ENCODE measurements at regions not wholly inside any gene's neighbourhood (a gene's known extent, or its start where the extent isn't known, plus 50 kb on each side); places are given as distances from the start of the nearest gene placed in this dataset.

- no peak for TF ChIP-seq EZH2 (IDR thresholded peaks at IDR 0.05; ENCODE audit: low read length, missing control alignments)
- no peak for TF ChIP-seq CTCF (conservative IDR thresholded peaks at IDR 0.05 in 1 of 2, IDR thresholded peaks at IDR 0.05 in 1 of 2; ENCODE audit: low read depth in 1 of 2, low read length in 2 of 2)
- DNase-seq (ENCODE audit: low read depth in 2 of 2): no peak
- Histone ChIP-seq H4K20me1 (ENCODE audit: control insufficient read depth, extremely low read depth, insufficient read depth, low read length) (no peaks in the 10 kb centered on the region), H3K27ac (ENCODE audit: insufficient read depth, low read length) (no peak overlapping the region), H3K9ac (ENCODE audit: insufficient read depth, low read length) (no peak overlapping the region), H3K9me3 (ENCODE audit: control insufficient read depth, insufficient read depth, low read depth, low read length) (no peaks in the 10 kb centered on the region), H3K4me3 (replicated peaks in 1 of 4; ENCODE audit: control extremely low read depth in 1 of 4, insufficient read depth in 1 of 4, low read depth in 3 of 4, low read length in 4 of 4) (no peak overlapping the region), H3K4me1 (ENCODE audit: control insufficient read depth, extremely low read depth, insufficient read depth, low read length) (no peaks in the 10 kb centered on the region), H3K27me3 (ENCODE audit: control insufficient read depth, insufficient read depth, low read length) (no peaks in the 10 kb centered on the region), H3K79me2 (ENCODE audit: control insufficient read depth, insufficient read depth, low read length) (no peaks in the 10 kb centered on the region), H3K4me2 (ENCODE audit: extremely low read depth, insufficient read depth, low read length) (no peak overlapping the region), H2AFZ (ENCODE audit: low read length) (no peak overlapping the region), H3K36me3 (ENCODE audit: control insufficient read depth, insufficient read depth, low read length) (no peaks in the 10 kb centered on the region)
Measured at GRCh38 chr2:142332196-142332595, 201.4 kb upstream of the LRP1B start.

GRCh38 chr2:142330458-142330857, 199.6 kb upstream of the LRP1B start:
- Histone ChIP-seq H2AFZ (ENCODE audit: low read length) (no peak overlapping the region), H3K4me2 (ENCODE audit: extremely low read depth, insufficient read depth, low read length) (no peak overlapping the region), H4K20me1 (ENCODE audit: control insufficient read depth, extremely low read depth, insufficient read depth, low read length) (no peaks in the 10 kb centered on the region), H3K36me3 (ENCODE audit: control insufficient read depth, insufficient read depth, low read length) (no peaks in the 10 kb centered on the region), H3K27me3 (ENCODE audit: control insufficient read depth, insufficient read depth, low read length) (no peaks in the 10 kb centered on the region), H3K4me1 (ENCODE audit: control insufficient read depth, extremely low read depth, insufficient read depth, low read length) (no peaks in the 10 kb centered on the region), H3K9me3 (ENCODE audit: control insufficient read depth, insufficient read depth, low read depth, low read length) (no peaks in the 10 kb centered on the region), H3K9ac (ENCODE audit: insufficient read depth, low read length) (no peak overlapping the region), H3K4me3 (replicated peaks in 1 of 4; ENCODE audit: control extremely low read depth in 1 of 4, insufficient read depth in 1 of 4, low read depth in 3 of 4, low read length in 4 of 4) (no peak overlapping the region), H3K27ac (ENCODE audit: insufficient read depth, low read length) (no peak overlapping the region), H3K79me2 (ENCODE audit: control insufficient read depth, insufficient read depth, low read length) (no peaks in the 10 kb centered on the region)
- TF ChIP-seq CTCF (conservative IDR thresholded peaks at IDR 0.05 in 1 of 2, IDR thresholded peaks at IDR 0.05 in 1 of 2; ENCODE audit: low read depth in 1 of 2, low read length in 2 of 2) (no peak), EZH2 (IDR thresholded peaks at IDR 0.05; ENCODE audit: low read length, missing control alignments) (no peak)
- no peak for DNase-seq (ENCODE audit: low read depth in 2 of 2)

- no peak overlapping the region for H3K4me2 ChIP-seq (ENCODE audit: extremely low read depth, insufficient read depth, low read length)
- H3K27me3 ChIP-seq (ENCODE audit: control insufficient read depth, insufficient read depth, low read length): no peaks in the 10 kb centered on the region
- H3K4me3 ChIP-seq (replicated peaks in 1 of 4; ENCODE audit: control extremely low read depth in 1 of 4, insufficient read depth in 1 of 4, low read depth in 3 of 4, low read length in 4 of 4): no peak overlapping the region
- DNase-seq (ENCODE audit: low read depth in 2 of 2): no peak
- H4K20me1 ChIP-seq (ENCODE audit: control insufficient read depth, extremely low read depth, insufficient read depth, low read length): no peaks in the 10 kb centered on the region
- H3K9ac ChIP-seq (ENCODE audit: insufficient read depth, low read length): no peak overlapping the region
- no peak for TF ChIP-seq EZH2 (IDR thresholded peaks at IDR 0.05; ENCODE audit: low read length, missing control alignments)
- TF ChIP-seq CTCF (conservative IDR thresholded peaks at IDR 0.05 in 1 of 2, IDR thresholded peaks at IDR 0.05 in 1 of 2; ENCODE audit: low read depth in 1 of 2, low read length in 2 of 2): no peak
- H3K79me2 ChIP-seq (ENCODE audit: control insufficient read depth, insufficient read depth, low read length): no peaks in the 10 kb centered on the region
- H3K27ac ChIP-seq (ENCODE audit: insufficient read depth, low read length): no peak overlapping the region
- no peaks in the 10 kb centered on the region for H3K9me3 ChIP-seq (ENCODE audit: control insufficient read depth, insufficient read depth, low read depth, low read length)
- no peak overlapping the region for H2AFZ ChIP-seq (ENCODE audit: low read length)
- H3K4me1 ChIP-seq (ENCODE audit: control insufficient read depth, extremely low read depth, insufficient read depth, low read length): no peaks in the 10 kb centered on the region
- H3K36me3 ChIP-seq (ENCODE audit: control insufficient read depth, insufficient read depth, low read length): no peaks in the 10 kb centered on the region
Measured at GRCh38 chr2:142325870-142326269, 195.1 kb upstream of the LRP1B start.
